OCI-LY1 (cell line): ENCODE measurements at regions not wholly inside any gene's neighbourhood (a gene's known extent, or its start where the extent isn't known, plus 50 kb on each side); places are given as distances from the start of the nearest gene placed in this dataset.

Experiments used
- EZH2 ChIP-seq: fragments of 200-600 bp; sonication (generic), shearing (Covaris generic); IDR thresholded peaks from 2 replicates; pipeline ENCODE4 v1.8.0; 2017; ENCODE audit warnings: borderline replicate concordance, mixed run types, mild to moderate bottlenecking, antibody characterized with exemption, low read length, moderate library complexity, mixed read lengths
- TF ChIP-seq, protein P1 (sequence below): fragments of 200-600 bp; sonication (generic), shearing (Covaris generic); IDR thresholded peaks from 2 replicates; pipeline ENCODE4 v1.5.1; 2017; ENCODE audit warnings: mild to moderate bottlenecking, antibody characterized with exemption, low read length, moderate library complexity, mixed read lengths

GRCh38 chr9:12182806-12183205 lies 510.4 kb upstream of the TYRP1 start:
- TF ChIP-seq, protein P1, sequence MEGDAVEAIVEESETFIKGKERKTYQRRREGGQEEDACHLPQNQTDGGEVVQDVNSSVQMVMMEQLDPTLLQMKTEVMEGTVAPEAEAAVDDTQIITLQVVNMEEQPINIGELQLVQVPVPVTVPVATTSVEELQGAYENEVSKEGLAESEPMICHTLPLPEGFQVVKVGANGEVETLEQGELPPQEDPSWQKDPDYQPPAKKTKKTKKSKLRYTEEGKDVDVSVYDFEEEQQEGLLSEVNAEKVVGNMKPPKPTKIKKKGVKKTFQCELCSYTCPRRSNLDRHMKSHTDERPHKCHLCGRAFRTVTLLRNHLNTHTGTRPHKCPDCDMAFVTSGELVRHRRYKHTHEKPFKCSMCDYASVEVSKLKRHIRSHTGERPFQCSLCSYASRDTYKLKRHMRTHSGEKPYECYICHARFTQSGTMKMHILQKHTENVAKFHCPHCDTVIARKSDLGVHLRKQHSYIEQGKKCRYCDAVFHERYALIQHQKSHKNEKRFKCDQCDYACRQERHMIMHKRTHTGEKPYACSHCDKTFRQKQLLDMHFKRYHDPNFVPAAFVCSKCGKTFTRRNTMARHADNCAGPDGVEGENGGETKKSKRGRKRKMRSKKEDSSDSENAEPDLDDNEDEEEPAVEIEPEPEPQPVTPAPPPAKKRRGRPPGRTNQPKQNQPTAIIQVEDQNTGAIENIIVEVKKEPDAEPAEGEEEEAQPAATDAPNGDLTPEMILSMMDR: no peak
- TF ChIP-seq EZH2: no peak
